ENCODE measurements at regions not wholly inside any gene's neighbourhood (a gene's known extent, or its start where the extent isn't known, plus 50 kb on each side); places are given as distances from the start of the nearest gene placed in this dataset.

DNA sequence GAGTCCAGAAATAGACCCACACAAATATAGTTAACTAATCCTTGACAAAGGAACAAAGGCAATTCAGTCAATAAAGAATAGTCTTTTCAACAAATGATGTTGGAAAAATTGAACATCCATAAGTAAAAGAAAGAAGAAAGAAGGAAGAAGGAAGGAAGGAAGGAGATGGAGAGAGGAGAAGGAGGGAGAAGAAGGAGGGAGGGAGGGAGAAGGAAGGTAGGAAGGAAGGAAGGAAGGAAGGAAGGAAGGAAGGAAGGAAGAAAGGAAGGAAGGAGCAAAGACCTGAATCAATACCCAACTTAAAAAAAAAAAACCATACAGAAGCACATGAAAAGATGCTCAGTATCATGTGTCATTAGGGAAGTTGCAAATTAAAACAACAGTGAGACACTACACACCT is 148.3 kb downstream of the ATL2 start:
- TF ChIP-seq, protein P1, sequence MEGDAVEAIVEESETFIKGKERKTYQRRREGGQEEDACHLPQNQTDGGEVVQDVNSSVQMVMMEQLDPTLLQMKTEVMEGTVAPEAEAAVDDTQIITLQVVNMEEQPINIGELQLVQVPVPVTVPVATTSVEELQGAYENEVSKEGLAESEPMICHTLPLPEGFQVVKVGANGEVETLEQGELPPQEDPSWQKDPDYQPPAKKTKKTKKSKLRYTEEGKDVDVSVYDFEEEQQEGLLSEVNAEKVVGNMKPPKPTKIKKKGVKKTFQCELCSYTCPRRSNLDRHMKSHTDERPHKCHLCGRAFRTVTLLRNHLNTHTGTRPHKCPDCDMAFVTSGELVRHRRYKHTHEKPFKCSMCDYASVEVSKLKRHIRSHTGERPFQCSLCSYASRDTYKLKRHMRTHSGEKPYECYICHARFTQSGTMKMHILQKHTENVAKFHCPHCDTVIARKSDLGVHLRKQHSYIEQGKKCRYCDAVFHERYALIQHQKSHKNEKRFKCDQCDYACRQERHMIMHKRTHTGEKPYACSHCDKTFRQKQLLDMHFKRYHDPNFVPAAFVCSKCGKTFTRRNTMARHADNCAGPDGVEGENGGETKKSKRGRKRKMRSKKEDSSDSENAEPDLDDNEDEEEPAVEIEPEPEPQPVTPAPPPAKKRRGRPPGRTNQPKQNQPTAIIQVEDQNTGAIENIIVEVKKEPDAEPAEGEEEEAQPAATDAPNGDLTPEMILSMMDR (IDR thresholded peaks at IDR 0.05), result no peak
- TF ChIP-seq POLR2A (IDR thresholded peaks at IDR 0.05), result no peak

All from thyroid gland (tissue), 4 donors.